GM19463 (cell line): ENCODE measurements at regions not wholly inside any gene's neighbourhood (a gene's known extent, or its start where the extent isn't known, plus 50 kb on each side); places are given as distances from the start of the nearest gene placed in this dataset.
"Not testable (repeated sequence)": the region's sequence is repeated elsewhere in the genome, so short reads cannot be mapped to it uniquely, and the experiment has no call there.

Source experiments
- ATAC-seq: cut with Tn5 transposase; IDR thresholded peaks from one replicate; pipeline ENCODE4 v1.9.1; 2021; ENCODE audit warnings: mild to moderate bottlenecking, moderate library complexity; ENCODE audit not compliant: unreplicated experiment

DNA sequence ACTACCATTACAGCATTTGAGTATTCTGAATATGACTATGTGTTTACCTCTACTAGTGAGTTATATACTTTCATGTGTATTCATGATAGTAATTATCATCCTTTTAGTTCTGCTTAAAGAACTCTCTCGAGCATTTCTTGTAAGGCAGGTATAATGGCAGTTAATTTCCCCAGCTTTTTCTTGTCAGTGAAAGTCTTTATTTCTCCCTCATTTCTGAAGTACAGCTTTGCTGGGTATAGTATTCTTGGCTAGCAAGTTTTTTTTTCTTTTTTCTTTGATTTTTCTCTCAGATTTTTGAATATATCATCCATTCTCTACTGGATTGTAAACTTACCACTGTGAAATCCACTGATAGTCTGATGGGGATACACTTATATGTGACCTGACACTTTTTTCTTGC, 165.9 kb upstream of the ARHGAP5 start:
- no peak for ATAC-seq

- no peak for ATAC-seq
These were observed 163.7 kb upstream of the ARHGAP5 start for GRCh38 chr14:31913370-31913769.

DNA sequence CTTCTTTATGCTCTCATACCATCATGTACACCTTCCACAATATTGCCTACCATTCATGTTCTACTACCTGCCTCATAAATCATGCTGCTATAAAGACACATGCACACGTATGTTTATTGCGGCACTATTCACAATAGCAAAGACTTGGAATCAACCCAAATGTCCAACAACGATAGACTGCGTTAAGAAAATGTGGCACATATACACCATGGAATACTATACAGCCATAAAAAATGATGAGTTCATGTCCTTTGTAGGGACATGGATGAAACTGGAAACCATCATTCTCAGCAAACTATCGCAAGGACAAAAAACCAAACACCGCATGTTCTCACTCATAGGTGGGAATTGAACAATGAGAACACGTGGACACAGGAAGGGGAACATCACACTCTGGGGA, 158.8 kb upstream of the ARHGAP5 start:
- ATAC-seq: not testable (repeated sequence)

DNA sequence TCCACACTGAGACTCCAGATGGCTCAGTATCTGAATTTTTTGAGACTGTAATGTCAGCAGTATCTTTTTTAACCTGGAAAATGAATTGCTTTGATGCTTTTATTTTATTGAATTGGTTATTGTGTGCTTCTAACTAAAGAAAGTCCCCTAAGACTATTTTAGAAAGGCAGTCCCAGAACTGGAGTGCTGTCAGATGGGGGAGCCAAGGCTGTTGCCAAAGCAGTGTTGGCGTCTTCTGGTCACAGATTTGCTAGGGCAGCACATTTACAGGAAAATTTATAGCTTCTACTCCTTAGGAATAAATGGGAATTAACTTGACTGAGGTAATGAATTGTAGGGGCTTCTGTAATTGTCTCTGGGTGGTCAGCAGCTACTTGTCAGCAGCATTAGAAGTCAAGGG, 157.1 kb upstream of the ARHGAP5 start:
- no peak for ATAC-seq

DNA sequence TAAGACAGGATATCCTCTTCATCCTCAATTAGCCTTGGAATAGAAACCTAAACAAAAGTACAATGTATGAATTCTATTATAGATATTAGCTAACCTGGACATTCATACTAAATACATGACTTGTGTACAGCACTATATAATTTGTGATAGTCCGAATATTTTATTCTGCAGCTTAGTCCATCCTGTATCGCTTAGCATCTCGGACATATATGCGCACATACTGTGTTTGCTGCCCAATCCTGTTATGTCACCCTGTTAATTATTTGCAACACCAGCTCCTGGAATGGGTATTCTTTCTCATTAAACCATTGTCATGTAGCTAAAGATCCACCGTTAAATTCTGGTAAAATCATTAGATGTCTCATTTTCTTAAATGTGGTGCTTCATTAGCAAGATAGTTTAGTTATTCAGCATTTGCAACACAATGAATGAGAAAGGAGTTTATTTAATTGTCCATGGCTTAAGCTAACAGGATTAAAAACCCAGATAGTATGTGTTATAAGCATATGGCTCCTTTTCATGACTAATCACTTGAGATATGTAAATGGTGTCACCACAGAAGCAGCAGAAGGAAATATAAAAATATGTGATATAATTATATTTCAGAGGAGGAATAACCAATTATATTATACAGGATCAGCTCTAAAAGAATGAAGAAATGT, 156.0 kb upstream of the ARHGAP5 start:
- no peak for ATAC-seq

DNA sequence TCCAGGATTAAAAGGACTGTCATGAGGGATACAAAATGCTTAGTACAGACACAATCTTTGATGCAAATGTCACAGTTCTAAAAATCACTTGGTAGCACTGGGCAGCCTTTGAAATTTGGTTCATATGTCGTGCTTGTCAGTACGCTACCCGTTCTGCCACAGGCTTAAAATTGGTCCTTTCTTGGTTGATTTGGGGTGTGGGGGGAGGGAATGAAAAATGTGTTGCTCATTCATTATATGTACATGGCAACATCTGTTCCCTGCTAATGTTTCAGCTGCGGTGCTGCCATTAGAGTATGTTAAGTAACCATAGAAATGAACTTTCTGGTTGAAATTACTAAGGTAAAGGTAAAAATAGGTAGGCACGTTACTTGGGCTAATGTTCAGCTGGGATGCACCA, 155.4 kb upstream of the ARHGAP5 start:
- no peak for ATAC-seq

DNA sequence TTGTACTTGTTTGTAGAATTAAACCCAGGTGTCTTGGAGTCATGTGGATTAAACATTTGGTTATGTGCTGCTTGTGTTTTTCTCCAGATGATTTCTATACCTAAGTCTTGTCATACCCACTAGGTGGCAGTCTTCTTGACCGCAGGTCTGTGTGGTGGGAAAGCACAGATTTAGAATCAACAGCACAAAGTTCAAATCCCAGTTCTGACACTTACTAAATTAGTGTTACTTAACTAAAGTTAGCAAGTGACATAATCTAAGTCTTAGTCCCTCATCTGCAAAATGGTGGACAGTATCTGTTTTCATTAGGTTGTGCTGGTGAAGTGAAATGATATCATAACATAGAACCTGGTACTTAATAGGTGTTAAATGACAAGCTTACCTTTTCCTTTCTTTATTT, 151.0 kb upstream of the ARHGAP5 start:
- ATAC-seq: peak; percentile 45

DNA sequence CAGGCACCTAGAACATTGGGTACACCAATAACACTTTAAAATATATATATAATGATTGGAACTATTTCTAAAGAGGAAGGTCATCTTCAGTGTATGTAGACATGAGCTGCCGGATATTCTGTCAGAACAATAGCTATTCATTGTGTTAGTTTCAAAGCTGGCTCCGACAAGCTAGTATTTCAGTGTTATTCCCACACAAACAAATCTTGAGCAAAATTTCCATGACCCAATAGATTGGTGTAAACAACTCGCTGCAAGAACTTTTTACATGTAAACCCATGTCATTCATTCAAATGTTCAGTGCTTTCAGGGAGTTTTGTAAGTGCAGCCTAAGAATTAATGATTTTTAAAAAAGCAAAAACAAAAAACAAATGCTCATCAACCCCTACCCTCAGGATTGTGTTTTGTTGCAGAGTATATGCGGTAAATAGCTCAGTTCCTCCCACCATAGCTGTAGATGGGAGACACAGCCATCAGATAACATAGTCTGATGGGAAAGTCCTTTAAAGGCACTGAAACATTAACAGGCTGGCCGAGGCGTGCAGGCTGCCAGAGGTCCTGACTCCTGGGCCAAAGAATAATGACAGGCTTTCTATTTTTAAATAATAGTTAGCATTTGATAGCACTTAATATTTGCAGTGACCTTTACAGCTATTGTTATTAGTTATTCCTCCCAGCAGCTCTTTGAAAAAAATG, 150.3 kb upstream of the ARHGAP5 start:
- no peak for ATAC-seq

- ATAC-seq: no peak
These were observed 149.7 kb upstream of the ARHGAP5 start for GRCh38 chr14:31927348-31927832.

DNA sequence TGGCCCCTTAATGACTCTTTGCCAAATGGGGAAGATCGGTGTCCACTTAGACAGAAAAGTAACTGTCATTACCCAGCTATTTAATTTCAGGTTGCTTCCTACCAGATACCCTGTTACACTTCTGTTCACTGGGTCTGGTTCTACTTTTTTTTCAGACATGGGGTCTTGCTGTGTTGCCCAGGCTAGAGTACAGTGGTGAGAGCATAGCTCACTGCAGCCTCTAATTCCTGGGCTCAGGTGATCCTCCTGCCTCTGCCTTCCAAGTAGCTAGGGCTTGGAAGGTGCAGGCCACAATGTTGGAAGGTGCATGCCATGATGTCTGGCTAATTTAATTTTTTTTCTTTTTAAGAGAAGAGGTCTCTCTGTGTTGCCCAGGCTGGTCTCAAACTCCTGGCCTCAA, 147.0 kb upstream of the ARHGAP5 start:
- no peak for ATAC-seq

DNA sequence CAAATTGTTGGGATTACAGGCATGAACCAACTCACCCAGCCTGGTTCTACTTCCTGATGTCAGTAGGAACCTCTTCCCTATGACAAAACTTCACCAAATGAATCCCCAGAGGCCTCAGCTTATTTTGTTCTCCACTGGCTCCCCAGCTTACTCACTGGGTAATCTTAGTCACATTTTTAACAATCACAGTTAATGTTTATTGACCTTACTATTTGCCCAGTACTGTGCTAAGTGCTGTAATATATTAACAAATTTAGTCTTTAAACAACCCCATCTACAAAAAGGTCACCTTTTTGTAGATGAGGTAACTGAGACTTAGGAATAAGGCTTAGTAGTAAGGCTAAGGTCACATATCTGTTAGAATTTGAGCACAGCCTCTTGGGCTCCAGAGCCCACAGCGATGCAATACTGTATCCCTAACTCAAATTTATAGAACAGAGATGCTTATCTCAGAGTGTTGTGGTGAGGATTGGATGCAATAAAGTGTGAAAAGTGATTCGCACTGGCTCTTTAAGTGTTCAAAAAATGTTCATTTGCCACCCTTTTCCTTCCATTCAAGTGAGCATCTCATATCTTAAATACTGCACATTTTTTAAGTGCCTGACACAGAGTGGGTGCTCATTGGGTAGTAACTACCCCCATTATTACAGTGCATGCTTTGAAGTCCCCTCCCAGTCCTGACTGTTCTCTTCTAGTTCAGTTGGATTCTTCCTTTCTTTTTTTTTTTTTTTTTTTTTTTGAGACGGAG, 146.4 kb upstream of the ARHGAP5 start:
- no peak for ATAC-seq

GRCh38 chr14:31932675-31933074, 144.4 kb upstream of the ARHGAP5 start:
- ATAC-seq: no peak

DNA sequence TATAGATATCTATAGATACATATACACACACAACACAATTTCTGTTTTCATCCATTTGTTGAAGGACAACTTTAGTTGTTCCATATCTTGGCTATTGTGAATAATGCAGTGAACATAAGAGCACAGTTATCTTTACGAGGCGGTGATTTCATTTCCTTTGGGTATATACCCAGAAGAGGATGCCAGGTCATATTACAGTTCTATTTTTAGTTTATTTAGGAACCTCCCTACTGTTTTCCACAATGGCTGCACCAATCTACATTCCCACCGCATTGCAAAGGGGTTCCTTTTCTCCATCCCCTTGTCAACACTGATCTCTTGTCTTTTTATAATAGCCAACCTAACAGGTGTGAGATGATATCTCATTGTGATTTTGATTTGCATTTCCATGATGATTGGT, 143.4 kb upstream of the ARHGAP5 start:
- no peak for ATAC-seq

- ATAC-seq: no peak
These were observed 142.3 kb upstream of the ARHGAP5 start for GRCh38 chr14:31934767-31935266.

DNA sequence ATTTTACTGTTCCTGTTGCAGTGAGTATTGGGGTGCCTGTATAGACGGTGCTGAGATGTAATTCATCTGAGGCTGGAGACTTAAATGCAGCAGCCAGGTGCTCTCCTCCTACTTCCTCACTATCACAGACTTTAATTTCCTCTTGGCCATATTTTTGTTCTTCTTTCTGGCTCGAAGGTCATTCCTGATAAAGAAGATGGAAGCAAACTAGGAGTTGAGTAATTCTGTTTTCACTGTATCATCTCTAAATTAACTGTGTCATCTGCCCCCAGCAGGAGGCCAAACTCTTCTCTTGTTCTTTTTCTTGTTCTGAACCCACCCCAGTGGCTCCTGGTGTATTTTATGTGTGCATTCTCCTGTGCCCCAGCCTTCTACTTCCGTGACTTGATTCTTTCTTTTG, 141.7 kb upstream of the ARHGAP5 start:
- ATAC-seq: no peak

- no peak for ATAC-seq
These were observed 141.0 kb upstream of the ARHGAP5 start for GRCh38 chr14:31936115-31936514.

DNA sequence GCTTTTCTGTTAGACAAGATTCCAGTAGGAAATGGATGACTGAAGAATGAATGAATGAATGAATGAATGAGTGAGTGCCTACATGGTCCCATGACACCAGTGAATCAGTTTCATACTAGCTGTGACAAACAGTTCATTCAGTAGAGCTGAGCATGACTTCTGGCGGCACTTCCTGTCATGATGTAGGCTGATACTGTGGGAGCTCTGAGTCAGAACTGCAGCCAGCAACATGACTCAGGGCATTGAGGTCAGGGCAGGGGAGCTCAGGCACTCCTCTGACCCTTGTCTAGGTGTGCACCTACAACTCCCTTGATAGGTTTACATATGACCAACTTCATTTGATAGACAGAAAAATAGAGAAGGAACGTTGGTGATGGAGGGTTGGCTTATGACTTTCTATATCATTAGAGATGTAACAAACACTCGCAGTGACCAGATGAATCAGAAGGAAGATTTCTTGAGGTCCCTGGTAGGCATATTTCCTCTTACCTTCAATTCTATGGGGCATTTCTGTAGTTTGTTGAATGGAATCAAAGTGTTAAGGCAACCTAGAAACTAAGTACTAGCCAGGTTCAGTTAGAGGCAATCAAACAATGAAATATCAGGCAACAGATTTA, 139.3 kb upstream of the ARHGAP5 start:
- peak; percentile 100 for ATAC-seq

GRCh38 chr14:31939934-31940333, 137.2 kb upstream of the ARHGAP5 start:
- no peak for ATAC-seq

GRCh38 chr14:31941487-31941886, 135.6 kb upstream of the ARHGAP5 start:
- ATAC-seq: no peak

GRCh38 chr14:31942166-31942841, 134.8 kb upstream of the ARHGAP5 start:
- no peak for ATAC-seq
